Endothelial cell of umbilical vein (primary cell): ENCODE measurements at regions not wholly inside any gene's neighbourhood (a gene's known extent, or its start where the extent isn't known, plus 50 kb on each side); places are given as distances from the start of the nearest gene placed in this dataset.

Experiments used
- BruUV-seq: library from RNA; stranded (reverse); fragments of 400-500 nt; replicated peaks from 2 replicates; lab custom pipeline; 2021; lab: Mats Ljungman, UMichigan
- CTCF ChIA-PET: fragments of 300-600, 350-600 bp; sonication (Branson Sonifier 250); formaldehyde crosslinking; loops from one replicate; lab custom pipeline; 2021; ENCODE audit warnings: antibody characterized with exemption, inconsistent platforms; lab: Charles Lee
- POLR2A ChIA-PET: fragments of 300-600, 350-600 bp; sonication (Branson Sonifier 250); formaldehyde crosslinking; loops from one replicate; lab custom pipeline; 2021; ENCODE audit warnings: antibody characterized with exemption, inconsistent platforms; lab: Charles Lee
- DNase-seq: peaks from one replicate; pipeline ENCODE4 v3.0.0-alpha.2; 2011; ENCODE audit warnings: low read depth, low spot score
- FAIRE-seq: peaks from 2 replicates; lab custom pipeline; 2011; peaks lifted over from hg19 to GRCh38; lab: Jason Lieb, UNC
- H2AFZ ChIP-seq: 2 replicates; pipeline ENCODE4 v1.6.0; 2012; ENCODE audit warnings: low read depth, low read length, control low read depth, inconsistent platforms
- H3K27ac ChIP-seq: 2 replicates; pipeline ENCODE4 v1.5.1; 2011; ENCODE audit warnings: low read depth, mild to moderate bottlenecking, control low read depth, low read length, moderate library complexity; ENCODE audit not compliant: insufficient read depth
- H3K27me3 ChIP-seq, 2 experiments: 2 replicates each; pipeline versions ENCODE4 v1.6.0 to v1.6.1; 2011; ENCODE audit warnings: low read length in 2 of 2, mixed read lengths in 1 of 2; ENCODE audit not compliant: control insufficient read depth in 2 of 2, insufficient read depth in 2 of 2
- H3K36me3 ChIP-seq, 2 experiments: 2 replicates in 1 of 2; 3 replicates in 1 of 2; pipeline ENCODE4 v1.5.1; 2011; ENCODE audit warnings: low read length in 2 of 2, mild to moderate bottlenecking in 1 of 2, moderate library complexity in 1 of 2; ENCODE audit not compliant: control insufficient read depth in 2 of 2, insufficient read depth in 2 of 2; ENCODE audit errors: extremely low read depth in 1 of 2
- H3K4me1 ChIP-seq: 3 replicates; pipeline ENCODE4 v1.5.1; 2011; ENCODE audit warnings: mild to moderate bottlenecking, low read length; ENCODE audit not compliant: control insufficient read depth, insufficient read depth; ENCODE audit errors: extremely low read depth
- H3K4me2 ChIP-seq: 2 replicates; pipeline ENCODE4 v1.6.1; 2011; ENCODE audit warnings: low read length, control low read depth, mixed read lengths; ENCODE audit not compliant: insufficient read depth
- H3K4me3 ChIP-seq, 3 experiments: fragments of 200-600 bp in 1 of 3; sonication (generic), shearing (Covaris generic) in 1 of 3; replicated peaks in 1 of 3; 2 replicates each; pipeline ENCODE4 v1.5.1; 2011 to 2016; ENCODE audit warnings: control low read depth in 3 of 3, low read length in 3 of 3, mild to moderate bottlenecking in 2 of 3, inconsistent platforms in 1 of 3, low read depth in 1 of 3, moderate library complexity in 1 of 3; ENCODE audit not compliant: insufficient read depth in 1 of 3
- H3K79me2 ChIP-seq: 2 replicates; pipeline ENCODE4 v1.6.0; 2012; ENCODE audit warnings: low read length, inconsistent platforms; ENCODE audit not compliant: control insufficient read depth, insufficient read depth
- H3K9ac ChIP-seq: replicated peaks from 2 replicates; pipeline ENCODE3; 2011; ENCODE audit warnings: low read length, control low read depth; ENCODE audit not compliant: insufficient read depth; ENCODE audit errors: extremely low read depth
- H3K9me1 ChIP-seq: replicated peaks from 3 replicates; pipeline ENCODE4 v1.6.0; 2011; ENCODE audit warnings: mild to moderate bottlenecking, low read length; ENCODE audit not compliant: control insufficient read depth, insufficient read depth; ENCODE audit errors: extremely low read depth
- H3K9me3 ChIP-seq: replicated peaks from 2 replicates; pipeline ENCODE4 v1.5.1; 2012; ENCODE audit warnings: low read length, inconsistent platforms; ENCODE audit not compliant: control insufficient read depth, insufficient read depth
- H4K20me1 ChIP-seq: replicated peaks from 2 replicates; pipeline ENCODE3; 2011; ENCODE audit warnings: mild to moderate bottlenecking, low read length; ENCODE audit not compliant: control insufficient read depth, insufficient read depth; ENCODE audit errors: extremely low read depth
- EZH2 ChIP-seq: IDR thresholded peaks from 2 replicates; pipeline ENCODE4 v1.6.1; 2012; ENCODE audit warnings: borderline replicate concordance, low read depth, mild to moderate bottlenecking, moderate library complexity, low read length, inconsistent platforms; ENCODE audit not compliant: severe bottlenecking
- FOS ChIP-seq: IDR thresholded peaks from 2 replicates; pipeline ENCODE4 v1.6.1; 2011; ENCODE audit warnings: mild to moderate bottlenecking, low read length, moderate library complexity, borderline replicate concordance; ENCODE audit not compliant: insufficient read depth
- GATA2 ChIP-seq: IDR thresholded peaks from 2 replicates; pipeline ENCODE4 v1.7.0; 2011; ENCODE audit warnings: low read depth, mild to moderate bottlenecking, moderate library complexity, mixed read lengths, low read length; ENCODE audit not compliant: insufficient read length, insufficient read depth
- JUN ChIP-seq: IDR thresholded peaks from 2 replicates; pipeline ENCODE4 v1.6.1; 2011; ENCODE audit warnings: borderline replicate concordance, low read depth; ENCODE audit not compliant: insufficient read length, insufficient read depth
- MYC ChIP-seq: IDR thresholded peaks from one replicate; pipeline ENCODE4 v1.6.1; 2011; ENCODE audit warnings: mild to moderate bottlenecking, low read depth, low read length
- POLR2A ChIP-seq: IDR thresholded peaks from 2 replicates; pipeline ENCODE4 v1.6.1; 2012; ENCODE audit warnings: low read depth, mild to moderate bottlenecking, control low read depth, low read length
- POLR2AphosphoS5 ChIP-seq: IDR thresholded peaks from 2 replicates; pipeline ENCODE4 v1.6.1; 2012; ENCODE audit warnings: low read depth, mild to moderate bottlenecking, control low read depth, low read length, moderate library complexity; ENCODE audit not compliant: insufficient read depth
- dilution Hi-C: fragments of 300-500 bp; cut with MboI; formaldehyde crosslinking; loops from one replicate; pipeline ENCODE4 v1.15.0; 2019; ENCODE audit warnings: low sequenced_read_pairs; ENCODE audit not compliant: extremely low pct_ligation_motif_present
- intact Hi-C: fragments of 100-400 bp; cut with micrococcal nuclease; formaldehyde crosslinking; loops from one replicate; pipeline ENCODE4 v1.10.0; 2022
- TF ChIP-seq, protein P1 (sequence below), 2 donors: IDR thresholded peaks; 1 replicate in 1 of 2; 2 replicates in 1 of 2; pipeline ENCODE4 v1.5.1; 2011; ENCODE audit warnings: low read length in 2 of 2, mild to moderate bottlenecking in 2 of 2, moderate library complexity in 2 of 2, control low read depth in 1 of 2, inconsistent platforms in 1 of 2, low read depth in 1 of 2; ENCODE audit not compliant: insufficient read depth in 1 of 2; ENCODE audit errors: extremely low read depth in 1 of 2
- TF ChIP-seq, protein P2 (sequence below): IDR thresholded peaks from 2 replicates; pipeline ENCODE4 v1.6.1; 2011; ENCODE audit not compliant: insufficient read depth, insufficient read length

DNA sequence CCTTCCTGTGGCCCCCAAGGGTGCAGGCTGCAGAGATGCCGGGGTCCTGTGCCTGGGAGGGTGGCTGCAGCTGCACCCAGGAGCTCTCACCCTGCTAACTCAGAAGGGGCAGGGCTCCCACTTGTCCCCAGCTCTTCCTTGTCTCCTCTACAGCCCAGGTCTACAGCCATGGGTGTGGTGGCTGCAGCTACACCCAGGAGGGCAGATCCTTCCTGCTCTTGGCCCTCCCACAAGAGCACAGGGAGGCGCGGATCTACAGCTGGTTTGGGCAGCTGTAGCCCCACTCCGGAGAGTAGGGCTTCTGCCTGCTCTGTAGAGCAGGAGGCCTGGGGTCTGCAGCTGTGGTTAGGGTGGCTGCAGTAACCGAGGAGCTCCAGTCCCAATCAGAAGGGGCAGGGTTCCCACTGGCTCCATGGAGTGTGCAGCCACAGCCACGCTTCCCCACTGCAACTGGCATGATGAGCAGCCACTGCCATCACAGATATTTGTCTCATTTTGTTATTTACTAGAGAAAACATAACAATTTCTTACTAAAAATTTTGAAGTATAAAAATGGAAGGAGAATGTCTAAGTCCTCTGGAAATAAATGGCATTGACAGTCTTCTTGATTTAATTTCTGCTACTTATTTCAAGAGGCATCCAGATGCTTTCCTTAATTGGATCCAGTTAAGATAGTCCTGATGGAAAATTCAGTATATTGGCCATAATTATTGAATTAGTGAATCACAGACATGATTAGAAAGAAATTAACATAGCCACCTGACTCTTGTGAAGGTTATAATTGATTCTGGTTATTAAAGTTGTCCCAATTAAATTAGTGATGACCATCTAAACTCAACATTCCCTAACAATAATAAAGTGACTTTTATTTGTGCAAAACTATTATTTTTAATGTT is 233.6 kb downstream of the KCNE4 start:
- Histone ChIP-seq H3K4me3 (no peak overlapping the region), H3K9me1 (no peaks in the 10 kb centered on the region), H4K20me1 (no peaks in the 10 kb centered on the region), H3K79me2 (no peaks in the 10 kb centered on the region), H3K27ac (no peak overlapping the region), H3K9me3 (no peaks in the 10 kb centered on the region), H2AFZ (no peak overlapping the region), H3K4me1 (no peaks in the 10 kb centered on the region), H3K4me2 (no peak overlapping the region), H3K9ac (no peak overlapping the region), H3K27me3 (no peaks in the 10 kb centered on the region), H3K36me3 (no peaks in the 10 kb centered on the region)
- dilution Hi-C loops: no loop called here
- intact Hi-C loops: no loop called here
- ChIA-PET POLR2A (no interaction called here), CTCF (no interaction called here)
- FAIRE-seq (no peak), DNase-seq (no peak)
- BruUV-seq: no TSS peak
- TF ChIP-seq POLR2A (no peak), FOS (no peak), GATA2 (no peak), JUN (no peak), MYC (no peak), POLR2AphosphoS5 (no peak), EZH2 (no peak)
- TF ChIP-seq, protein P1, sequence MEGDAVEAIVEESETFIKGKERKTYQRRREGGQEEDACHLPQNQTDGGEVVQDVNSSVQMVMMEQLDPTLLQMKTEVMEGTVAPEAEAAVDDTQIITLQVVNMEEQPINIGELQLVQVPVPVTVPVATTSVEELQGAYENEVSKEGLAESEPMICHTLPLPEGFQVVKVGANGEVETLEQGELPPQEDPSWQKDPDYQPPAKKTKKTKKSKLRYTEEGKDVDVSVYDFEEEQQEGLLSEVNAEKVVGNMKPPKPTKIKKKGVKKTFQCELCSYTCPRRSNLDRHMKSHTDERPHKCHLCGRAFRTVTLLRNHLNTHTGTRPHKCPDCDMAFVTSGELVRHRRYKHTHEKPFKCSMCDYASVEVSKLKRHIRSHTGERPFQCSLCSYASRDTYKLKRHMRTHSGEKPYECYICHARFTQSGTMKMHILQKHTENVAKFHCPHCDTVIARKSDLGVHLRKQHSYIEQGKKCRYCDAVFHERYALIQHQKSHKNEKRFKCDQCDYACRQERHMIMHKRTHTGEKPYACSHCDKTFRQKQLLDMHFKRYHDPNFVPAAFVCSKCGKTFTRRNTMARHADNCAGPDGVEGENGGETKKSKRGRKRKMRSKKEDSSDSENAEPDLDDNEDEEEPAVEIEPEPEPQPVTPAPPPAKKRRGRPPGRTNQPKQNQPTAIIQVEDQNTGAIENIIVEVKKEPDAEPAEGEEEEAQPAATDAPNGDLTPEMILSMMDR (IDR thresholded peaks at IDR 0.05; ENCODE audit: extremely low read depth in 1 of 2, insufficient read depth in 1 of 2, low read depth in 1 of 2, low read length in 2 of 2): no peak
- TF ChIP-seq, protein P2, sequence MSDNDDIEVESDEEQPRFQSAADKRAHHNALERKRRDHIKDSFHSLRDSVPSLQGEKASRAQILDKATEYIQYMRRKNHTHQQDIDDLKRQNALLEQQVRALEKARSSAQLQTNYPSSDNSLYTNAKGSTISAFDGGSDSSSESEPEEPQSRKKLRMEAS: no peak
